Uterus (tissue), 2 donors: ENCODE measurements at regions not wholly inside any gene's neighbourhood (a gene's known extent, or its start where the extent isn't known, plus 50 kb on each side); places are given as distances from the start of the nearest gene placed in this dataset.

Experiments
- POLR2A ChIP-seq, 2 donors: fragments of 450-650 bp; IDR thresholded peaks; one replicate each; pipeline ENCODE4 v1.6.1; 2016; ENCODE audit warnings: antibody characterized with exemption in 2 of 2, mild to moderate bottlenecking in 1 of 2, moderate library complexity in 1 of 2
- TF ChIP-seq, protein P1 (sequence below), 4 experiments: fragments of 200-600 bp in 2 of 4; fragments of 450-650 bp in 2 of 4; sonication (generic) in 2 of 4; IDR thresholded peaks; one replicate each; pipeline ENCODE4 v1.5.1; 2016 to 2019; ENCODE audit warnings: antibody characterized with exemption in 4 of 4, mild to moderate bottlenecking in 2 of 4, moderate library complexity in 1 of 4

- TF ChIP-seq, protein P1, sequence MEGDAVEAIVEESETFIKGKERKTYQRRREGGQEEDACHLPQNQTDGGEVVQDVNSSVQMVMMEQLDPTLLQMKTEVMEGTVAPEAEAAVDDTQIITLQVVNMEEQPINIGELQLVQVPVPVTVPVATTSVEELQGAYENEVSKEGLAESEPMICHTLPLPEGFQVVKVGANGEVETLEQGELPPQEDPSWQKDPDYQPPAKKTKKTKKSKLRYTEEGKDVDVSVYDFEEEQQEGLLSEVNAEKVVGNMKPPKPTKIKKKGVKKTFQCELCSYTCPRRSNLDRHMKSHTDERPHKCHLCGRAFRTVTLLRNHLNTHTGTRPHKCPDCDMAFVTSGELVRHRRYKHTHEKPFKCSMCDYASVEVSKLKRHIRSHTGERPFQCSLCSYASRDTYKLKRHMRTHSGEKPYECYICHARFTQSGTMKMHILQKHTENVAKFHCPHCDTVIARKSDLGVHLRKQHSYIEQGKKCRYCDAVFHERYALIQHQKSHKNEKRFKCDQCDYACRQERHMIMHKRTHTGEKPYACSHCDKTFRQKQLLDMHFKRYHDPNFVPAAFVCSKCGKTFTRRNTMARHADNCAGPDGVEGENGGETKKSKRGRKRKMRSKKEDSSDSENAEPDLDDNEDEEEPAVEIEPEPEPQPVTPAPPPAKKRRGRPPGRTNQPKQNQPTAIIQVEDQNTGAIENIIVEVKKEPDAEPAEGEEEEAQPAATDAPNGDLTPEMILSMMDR (IDR thresholded peaks at IDR 0.05), result no peak
- no peak for TF ChIP-seq POLR2A (IDR thresholded peaks at IDR 0.05)
Measured at GRCh38 chr9:82375041-82375440, 386.5 kb downstream of the SPATA31D1 start.
